Epithelial cell of proximal tubule (primary cell): ENCODE measurements at regions not wholly inside any gene's neighbourhood (a gene's known extent, or its start where the extent isn't known, plus 50 kb on each side); places are given as distances from the start of the nearest gene placed in this dataset.

Source experiments
- DNase-seq: peaks from one replicate; pipeline ENCODE4 v3.0.0-alpha.2; 2011; ENCODE audit warnings: low read depth
- H3K4me3 ChIP-seq: 2 replicates; pipeline ENCODE4 v1.5.1; 2011; ENCODE audit warnings: low read depth, mild to moderate bottlenecking, low read length
- CTCF ChIP-seq: conservative IDR thresholded peaks from 2 replicates; pipeline ENCODE4 v1.5.1; 2012; ENCODE audit warnings: low read depth, mild to moderate bottlenecking, low read length

DNA sequence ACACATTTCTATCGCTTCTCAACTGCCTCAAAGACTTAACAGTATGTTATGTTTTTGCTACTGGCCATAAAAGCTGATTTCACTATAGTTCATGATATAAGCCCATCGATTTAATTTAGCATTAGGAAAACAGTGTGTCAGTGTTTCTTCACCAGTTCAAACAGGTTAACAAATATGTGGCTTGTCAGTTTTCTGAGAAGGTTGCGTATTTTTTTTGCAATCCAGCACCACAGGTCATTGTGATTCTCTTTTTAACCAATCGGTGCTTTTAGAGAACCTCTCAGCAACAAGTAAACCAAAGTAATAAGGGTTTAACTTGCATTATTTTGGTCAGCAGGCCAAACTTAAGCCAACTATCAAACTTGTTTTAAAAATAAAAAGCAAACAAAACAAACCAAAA, 409.6 kb downstream of the NFIB start:
- DNase-seq: no peak
- H3K4me3 ChIP-seq: no peak overlapping the region
- no peak for TF ChIP-seq CTCF

DNA sequence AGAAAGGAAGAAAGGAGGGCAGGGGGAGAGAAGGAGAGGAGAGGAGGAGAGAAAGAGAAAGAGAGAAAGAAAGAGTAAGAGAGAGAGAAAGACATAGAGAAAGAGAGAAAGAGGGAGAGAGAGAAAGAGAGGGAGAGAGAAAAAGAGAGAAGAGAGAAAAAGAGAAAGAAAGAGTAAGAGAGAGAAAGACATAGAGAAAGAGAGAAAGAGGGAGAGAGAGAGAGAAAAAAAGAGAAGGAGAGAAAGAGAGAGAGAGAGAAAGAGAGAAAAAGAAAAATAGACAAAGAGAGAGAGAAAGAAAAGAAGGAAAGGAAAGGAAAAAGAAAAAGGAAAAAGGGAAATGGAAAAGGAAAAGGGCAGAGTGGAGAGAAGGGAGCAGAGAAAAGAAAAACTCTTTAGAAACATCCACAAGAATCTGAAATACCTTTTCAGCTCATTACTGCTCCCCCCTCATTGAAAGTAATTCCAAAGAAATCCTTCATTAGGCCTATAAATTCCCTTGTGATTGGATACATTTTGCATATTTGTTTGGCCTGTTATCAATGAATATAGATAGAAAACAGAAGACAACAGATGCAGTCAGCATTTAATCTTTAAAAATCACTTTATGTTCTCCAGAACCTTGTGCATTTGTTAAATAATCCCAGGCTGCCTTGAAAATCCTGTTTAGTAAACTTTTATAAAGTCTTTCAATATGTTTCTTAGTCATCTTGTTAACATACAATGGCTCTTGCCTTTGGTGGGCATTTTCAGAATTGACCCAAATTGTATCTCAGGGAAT, 411.5 kb downstream of the NFIB start:
- H3K4me3 ChIP-seq: no peak overlapping the region
- DNase-seq: no peak
- TF ChIP-seq CTCF: no peak

- no peak for DNase-seq
- TF ChIP-seq CTCF: no peak
These were observed 412.8 kb downstream of the NFIB start for GRCh38 chr9:13901176-13901575.

DNA sequence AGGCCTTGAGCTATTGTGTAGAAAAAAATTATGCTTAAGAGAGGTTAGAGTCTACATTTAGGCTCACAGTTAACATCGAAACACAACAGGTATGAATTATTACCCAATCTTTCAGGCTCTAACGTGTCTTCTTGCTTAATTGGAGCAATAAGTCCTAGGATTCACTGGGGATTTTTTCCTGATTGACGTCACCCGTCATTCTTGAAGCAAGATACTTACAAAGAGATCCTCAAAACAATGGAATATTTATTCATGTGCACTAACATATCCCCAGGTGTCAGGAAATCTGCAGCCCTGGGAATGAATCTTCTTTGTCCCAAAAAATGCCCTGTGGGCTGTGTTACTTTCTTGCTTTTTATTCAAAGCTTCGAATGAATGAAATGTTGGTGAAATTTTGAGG, 413.5 kb downstream of the NFIB start:
- DNase-seq: no peak
- TF ChIP-seq CTCF: no peak
- H3K4me3 ChIP-seq: no peak overlapping the region

More at GRCh38 chr9:13901176-13901575, 412.8 kb downstream of the NFIB start:
- no peak overlapping the region for H3K4me3 ChIP-seq

- no peak for TF ChIP-seq CTCF
- no peak for DNase-seq
- H3K4me3 ChIP-seq: no peak overlapping the region
These were observed 414.0 kb downstream of the NFIB start for GRCh38 chr9:13899924-13900323.

- no peak for DNase-seq
- TF ChIP-seq CTCF: no peak
- H3K4me3 ChIP-seq: no peak overlapping the region
These were observed 415.0 kb downstream of the NFIB start for GRCh38 chr9:13898957-13899356.
